SK-N-SH treated with all-trans-retinoic acid at 6 μM for 48 hours (cell line): ENCODE measurements at regions not wholly inside any gene's neighbourhood (a gene's known extent, or its start where the extent isn't known, plus 50 kb on each side); places are given as distances from the start of the nearest gene placed in this dataset.

ENCODE experiments used
- ATAC-seq: fragments of 200-7000 bp; cut with Tn5 transposase; 3 replicates; pipeline ENCODE4 v1.9.1; 2020; ENCODE audit warnings: mild to moderate bottlenecking, moderate library complexity
- ARNTL ChIP-seq: fragments of 450-650 bp; formaldehyde crosslinking; IDR thresholded peaks from 2 replicates; pipeline ENCODE4 v1.5.0; 2020; ENCODE audit warnings: low read depth, mild to moderate bottlenecking, moderate library complexity, borderline replicate concordance
- BACH2 ChIP-seq: fragments of 250-450 bp; sonication (Bioruptor Pico); IDR thresholded peaks from 2 replicates; pipeline ENCODE4 v1.9.0; 2021; ENCODE audit warnings: mild to moderate bottlenecking, borderline replicate concordance
- CSDC2 ChIP-seq: fragments of 250-450 bp; sonication (Bioruptor Pico); IDR thresholded peaks from 2 replicates; pipeline ENCODE4 v1.5.0; 2020; ENCODE audit warnings: mild to moderate bottlenecking, moderate library complexity
- ESRRG ChIP-seq: fragments of 250-450 bp; sonication (Bioruptor Pico); IDR thresholded peaks from 2 replicates; pipeline ENCODE4 v1.6.1; 2021; ENCODE audit warnings: mild to moderate bottlenecking
- GLIS3 ChIP-seq: fragments of 250-450 bp; sonication (Bioruptor Pico); IDR thresholded peaks from 2 replicates; pipeline ENCODE4 v1.5.0; 2020; ENCODE audit warnings: mild to moderate bottlenecking, moderate library complexity
- ISL1 ChIP-seq: fragments of 250-450 bp; sonication (Bioruptor Pico); IDR thresholded peaks from 2 replicates; pipeline ENCODE4 v2.1.2; 2022; ENCODE audit warnings: mild to moderate bottlenecking, moderate library complexity
- OSR1 ChIP-seq: fragments of 250-450 bp; sonication (Bioruptor Pico); IDR thresholded peaks from 2 replicates; pipeline ENCODE4 v1.8.0; 2022; ENCODE audit warnings: moderate library complexity, mild to moderate bottlenecking, inconsistent platforms
- PPARA ChIP-seq: fragments of 250-450 bp; sonication (Bioruptor Pico); IDR thresholded peaks from 2 replicates; pipeline ENCODE4 v1.5.0; 2020; ENCODE audit warnings: mild to moderate bottlenecking, borderline replicate concordance
- SNAI2 ChIP-seq: fragments of 250-450 bp; sonication (Bioruptor Pico); IDR thresholded peaks from 2 replicates; pipeline ENCODE4 v1.5.0; 2020; ENCODE audit warnings: mild to moderate bottlenecking, moderate library complexity
- TCF4 ChIP-seq: fragments of 250-450 bp; sonication (Bioruptor Pico); IDR thresholded peaks from 2 replicates; pipeline ENCODE4 v1.8.0; 2021; ENCODE audit warnings: mild to moderate bottlenecking, moderate library complexity, borderline replicate concordance
- ZC3H10 ChIP-seq: fragments of 250-450 bp; sonication (Bioruptor Pico); IDR thresholded peaks from 2 replicates; pipeline ENCODE4 v1.5.1; 2021; ENCODE audit warnings: mild to moderate bottlenecking, moderate library complexity
- ZFP3 ChIP-seq: fragments of 250-450 bp; sonication (Bioruptor Pico); IDR thresholded peaks from 2 replicates; pipeline ENCODE4 v1.5.0; 2020; ENCODE audit warnings: mild to moderate bottlenecking, moderate library complexity
- ZFP30 ChIP-seq: fragments of 450-650 bp; formaldehyde crosslinking; IDR thresholded peaks from 2 replicates; pipeline ENCODE4 v1.5.0; 2022; ENCODE audit warnings: mild to moderate bottlenecking, moderate library complexity
- ZNF565 ChIP-seq: fragments of 450-650 bp; formaldehyde crosslinking; conservative IDR thresholded peaks from 2 replicates; pipeline ENCODE4 v1.5.0; 2020; ENCODE audit warnings: low read depth, mild to moderate bottlenecking, moderate library complexity
- ZNF70 ChIP-seq: fragments of 450-650 bp; formaldehyde crosslinking; IDR thresholded peaks from 2 replicates; pipeline ENCODE4 v1.5.0; 2020; ENCODE audit warnings: mild to moderate bottlenecking, moderate library complexity
- ZNF8 ChIP-seq: fragments of 450-650 bp; formaldehyde crosslinking; IDR thresholded peaks from 2 replicates; pipeline ENCODE4 v1.5.0; 2020; ENCODE audit warnings: mild to moderate bottlenecking, moderate library complexity
- TF ChIP-seq, protein P1 (sequence below): fragments of 250-450 bp; sonication (Bioruptor Pico); IDR thresholded peaks from 2 replicates; pipeline ENCODE4 v1.8.0; 2021; ENCODE audit warnings: low read depth, mild to moderate bottlenecking, moderate library complexity, borderline replicate concordance
- TF ChIP-seq, protein P2 (sequence below): fragments of 250-450 bp; sonication (Bioruptor Pico); IDR thresholded peaks from 2 replicates; pipeline ENCODE4 v1.5.1; 2020; ENCODE audit warnings: low read depth, mild to moderate bottlenecking, moderate library complexity
- TF ChIP-seq, protein P3 (sequence below): fragments of 250-450 bp; sonication (Bioruptor Pico); IDR thresholded peaks from 2 replicates; pipeline ENCODE4 v1.5.1; 2021; ENCODE audit warnings: mild to moderate bottlenecking, moderate library complexity
- TF ChIP-seq, protein P4 (sequence below): fragments of 250-450 bp; sonication (Bioruptor Pico); IDR thresholded peaks from 2 replicates; pipeline ENCODE4 v1.8.0; 2020; ENCODE audit warnings: mild to moderate bottlenecking, moderate library complexity, borderline replicate concordance
- TF ChIP-seq, protein P5 (sequence below): fragments of 250-450 bp; sonication (Bioruptor Pico); IDR thresholded peaks from 2 replicates; pipeline ENCODE4 v1.5.0; 2020; ENCODE audit warnings: mild to moderate bottlenecking, moderate library complexity

DNA sequence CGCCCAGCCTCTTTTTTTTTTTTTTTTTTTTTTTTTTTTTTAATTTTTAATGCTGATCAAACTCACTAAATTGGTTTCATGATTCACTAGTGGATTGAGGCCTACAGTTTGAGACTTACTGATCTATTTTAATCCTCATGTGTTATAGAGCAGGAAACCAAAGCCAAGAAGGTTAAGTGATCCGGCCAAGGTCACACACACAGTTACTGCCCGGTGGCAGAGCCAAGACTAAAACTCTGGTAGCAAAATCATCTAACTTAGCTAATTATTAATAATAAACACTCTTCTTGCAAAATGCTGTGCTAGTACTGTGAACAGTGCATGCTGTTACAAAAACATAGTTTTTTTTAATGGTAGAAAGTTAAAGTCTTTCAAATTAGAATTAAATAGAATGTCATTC is 188.3 kb upstream of the NFE2L3 start:
- no peak for TF ChIP-seq OSR1 (CRISPR knock-in tag)
- ATAC-seq, result no peak

DNA sequence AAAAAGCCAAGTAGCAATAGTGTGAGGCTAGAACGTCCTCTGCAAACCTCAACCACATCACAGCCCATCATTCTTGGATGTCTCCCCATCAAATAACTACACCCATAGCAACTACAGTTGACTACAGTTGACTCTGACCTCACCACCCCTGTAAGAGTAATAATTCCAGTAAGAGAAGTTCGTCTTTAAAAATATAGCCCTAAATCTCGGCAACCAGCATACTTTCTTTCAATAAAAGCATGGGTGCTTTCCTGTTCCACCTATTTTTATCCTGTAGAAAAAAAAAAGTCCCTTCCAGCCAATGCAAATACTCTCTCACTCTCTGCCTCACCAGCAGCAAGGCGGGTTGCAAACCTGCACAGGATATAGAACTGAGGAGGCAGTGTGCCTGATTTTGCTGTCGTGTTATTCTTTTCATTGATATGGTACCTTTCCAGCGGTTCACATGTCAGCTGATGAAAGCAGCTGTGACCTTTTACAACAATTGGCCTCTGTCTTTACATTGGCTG is 187.5 kb upstream of the NFE2L3 start:
- no peak for ATAC-seq
- TF ChIP-seq, protein P1, sequence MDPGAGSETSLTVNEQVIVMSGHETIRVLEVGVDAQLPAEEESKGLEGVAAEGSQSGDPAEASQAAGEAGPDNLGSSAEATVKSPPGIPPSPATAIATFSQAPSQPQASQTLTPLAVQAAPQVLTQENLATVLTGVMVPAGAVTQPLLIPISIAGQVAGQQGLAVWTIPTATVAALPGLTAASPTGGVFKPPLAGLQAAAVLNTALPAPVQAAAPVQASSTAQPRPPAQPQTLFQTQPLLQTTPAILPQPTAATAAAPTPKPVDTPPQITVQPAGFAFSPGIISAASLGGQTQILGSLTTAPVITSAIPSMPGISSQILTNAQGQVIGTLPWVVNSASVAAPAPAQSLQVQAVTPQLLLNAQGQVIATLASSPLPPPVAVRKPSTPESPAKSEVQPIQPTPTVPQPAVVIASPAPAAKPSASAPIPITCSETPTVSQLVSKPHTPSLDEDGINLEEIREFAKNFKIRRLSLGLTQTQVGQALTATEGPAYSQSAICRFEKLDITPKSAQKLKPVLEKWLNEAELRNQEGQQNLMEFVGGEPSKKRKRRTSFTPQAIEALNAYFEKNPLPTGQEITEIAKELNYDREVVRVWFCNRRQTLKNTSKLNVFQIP, result no peak
- TF ChIP-seq ZFP30 (CRISPR knock-in tag) (no peak), ARNTL (CRISPR knock-in tag) (no peak), ZNF70 (CRISPR knock-in tag) (no peak), ZNF8 (CRISPR knock-in tag) (no peak), GLIS3 (CRISPR knock-in tag) (no peak), ZFP3 (CRISPR knock-in tag) (no peak), SNAI2 (CRISPR knock-in tag) (no peak), ESRRG (CRISPR knock-in tag) (no peak)
- TF ChIP-seq, protein P2, sequence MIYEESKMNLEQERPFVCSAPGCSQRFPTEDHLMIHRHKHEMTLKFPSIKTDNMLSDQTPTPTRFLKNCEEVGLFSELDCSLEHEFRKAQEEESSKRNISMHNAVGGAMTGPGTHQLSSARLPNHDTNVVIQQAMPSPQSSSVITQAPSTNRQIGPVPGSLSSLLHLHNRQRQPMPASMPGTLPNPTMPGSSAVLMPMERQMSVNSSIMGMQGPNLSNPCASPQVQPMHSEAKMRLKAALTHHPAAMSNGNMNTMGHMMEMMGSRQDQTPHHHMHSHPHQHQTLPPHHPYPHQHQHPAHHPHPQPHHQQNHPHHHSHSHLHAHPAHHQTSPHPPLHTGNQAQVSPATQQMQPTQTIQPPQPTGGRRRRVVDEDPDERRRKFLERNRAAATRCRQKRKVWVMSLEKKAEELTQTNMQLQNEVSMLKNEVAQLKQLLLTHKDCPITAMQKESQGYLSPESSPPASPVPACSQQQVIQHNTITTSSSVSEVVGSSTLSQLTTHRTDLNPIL (CRISPR knock-in tag), result no peak
- TF ChIP-seq, protein P3, sequence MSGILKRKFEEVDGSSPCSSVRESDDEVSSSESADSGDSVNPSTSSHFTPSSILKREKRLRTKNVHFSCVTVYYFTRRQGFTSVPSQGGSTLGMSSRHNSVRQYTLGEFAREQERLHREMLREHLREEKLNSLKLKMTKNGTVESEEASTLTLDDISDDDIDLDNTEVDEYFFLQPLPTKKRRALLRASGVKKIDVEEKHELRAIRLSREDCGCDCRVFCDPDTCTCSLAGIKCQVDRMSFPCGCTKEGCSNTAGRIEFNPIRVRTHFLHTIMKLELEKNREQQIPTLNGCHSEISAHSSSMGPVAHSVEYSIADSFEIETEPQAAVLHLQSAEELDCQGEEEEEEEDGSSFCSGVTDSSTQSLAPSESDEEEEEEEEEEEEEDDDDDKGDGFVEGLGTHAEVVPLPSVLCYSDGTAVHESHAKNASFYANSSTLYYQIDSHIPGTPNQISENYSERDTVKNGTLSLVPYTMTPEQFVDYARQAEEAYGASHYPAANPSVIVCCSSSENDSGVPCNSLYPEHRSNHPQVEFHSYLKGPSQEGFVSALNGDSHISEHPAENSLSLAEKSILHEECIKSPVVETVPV (CRISPR knock-in tag), result no peak
- TF ChIP-seq, protein P4, sequence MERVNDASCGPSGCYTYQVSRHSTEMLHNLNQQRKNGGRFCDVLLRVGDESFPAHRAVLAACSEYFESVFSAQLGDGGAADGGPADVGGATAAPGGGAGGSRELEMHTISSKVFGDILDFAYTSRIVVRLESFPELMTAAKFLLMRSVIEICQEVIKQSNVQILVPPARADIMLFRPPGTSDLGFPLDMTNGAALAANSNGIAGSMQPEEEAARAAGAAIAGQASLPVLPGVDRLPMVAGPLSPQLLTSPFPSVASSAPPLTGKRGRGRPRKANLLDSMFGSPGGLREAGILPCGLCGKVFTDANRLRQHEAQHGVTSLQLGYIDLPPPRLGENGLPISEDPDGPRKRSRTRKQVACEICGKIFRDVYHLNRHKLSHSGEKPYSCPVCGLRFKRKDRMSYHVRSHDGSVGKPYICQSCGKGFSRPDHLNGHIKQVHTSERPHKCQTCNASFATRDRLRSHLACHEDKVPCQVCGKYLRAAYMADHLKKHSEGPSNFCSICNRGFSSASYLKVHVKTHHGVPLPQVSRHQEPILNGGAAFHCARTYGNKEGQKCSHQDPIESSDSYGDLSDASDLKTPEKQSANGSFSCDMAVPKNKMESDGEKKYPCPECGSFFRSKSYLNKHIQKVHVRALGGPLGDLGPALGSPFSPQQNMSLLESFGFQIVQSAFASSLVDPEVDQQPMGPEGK (CRISPR knock-in tag), result no peak
- TF ChIP-seq, all 23 proteins: peak for 0

DNA sequence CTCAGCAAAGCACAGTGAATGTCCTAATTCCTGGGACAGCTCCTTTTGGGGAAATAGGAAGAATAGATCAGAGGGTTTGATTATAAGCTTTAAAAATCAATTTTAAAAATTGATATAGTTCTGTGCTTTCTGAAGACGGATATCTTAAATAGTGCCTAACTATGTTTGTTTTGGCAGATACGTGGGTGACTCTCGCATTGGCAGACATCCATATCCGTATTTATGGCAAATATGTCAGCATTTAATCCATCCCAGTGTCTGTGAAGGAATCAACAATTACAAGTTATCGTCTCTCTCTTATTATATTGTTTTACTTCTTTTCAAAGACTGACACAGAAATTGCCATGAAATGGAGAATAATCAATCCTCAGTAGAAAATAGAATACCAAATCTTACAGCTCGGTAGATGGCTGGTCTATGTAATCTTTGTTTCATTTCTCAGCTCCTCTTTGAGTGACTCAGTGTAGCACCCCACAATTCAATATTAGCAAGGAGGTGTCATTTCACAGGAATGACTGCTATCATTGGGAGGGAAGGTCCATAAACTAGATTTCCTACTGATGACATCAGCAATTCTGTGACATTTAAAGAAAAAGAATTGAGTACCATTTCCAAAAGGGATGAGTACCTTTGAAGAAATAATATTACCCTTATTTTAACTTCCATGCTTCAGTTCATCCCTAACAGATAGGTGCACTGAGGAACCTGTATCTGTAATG is 186.4 kb upstream of the NFE2L3 start:
- no peak for ATAC-seq
- TF ChIP-seq ISL1 (CRISPR knock-in tag) (no peak), ZNF565 (CRISPR knock-in tag) (no peak), OSR1 (CRISPR knock-in tag) (no peak), ZC3H10 (CRISPR knock-in tag) (no peak), CSDC2 (CRISPR knock-in tag) (no peak), TCF4 (CRISPR knock-in tag) (no peak), PPARA (CRISPR knock-in tag) (no peak), BACH2 (no peak), ZNF70 (CRISPR knock-in tag) (no peak), ESRRG (CRISPR knock-in tag) (no peak), ZFP30 (CRISPR knock-in tag) (no peak), ZNF8 (CRISPR knock-in tag) (no peak), ZFP3 (CRISPR knock-in tag) (no peak)
- TF ChIP-seq, protein P2 (CRISPR knock-in tag), result no peak
- TF ChIP-seq, protein P1, result no peak
- TF ChIP-seq, protein P4 (CRISPR knock-in tag), result no peak
- TF ChIP-seq, protein P5, sequence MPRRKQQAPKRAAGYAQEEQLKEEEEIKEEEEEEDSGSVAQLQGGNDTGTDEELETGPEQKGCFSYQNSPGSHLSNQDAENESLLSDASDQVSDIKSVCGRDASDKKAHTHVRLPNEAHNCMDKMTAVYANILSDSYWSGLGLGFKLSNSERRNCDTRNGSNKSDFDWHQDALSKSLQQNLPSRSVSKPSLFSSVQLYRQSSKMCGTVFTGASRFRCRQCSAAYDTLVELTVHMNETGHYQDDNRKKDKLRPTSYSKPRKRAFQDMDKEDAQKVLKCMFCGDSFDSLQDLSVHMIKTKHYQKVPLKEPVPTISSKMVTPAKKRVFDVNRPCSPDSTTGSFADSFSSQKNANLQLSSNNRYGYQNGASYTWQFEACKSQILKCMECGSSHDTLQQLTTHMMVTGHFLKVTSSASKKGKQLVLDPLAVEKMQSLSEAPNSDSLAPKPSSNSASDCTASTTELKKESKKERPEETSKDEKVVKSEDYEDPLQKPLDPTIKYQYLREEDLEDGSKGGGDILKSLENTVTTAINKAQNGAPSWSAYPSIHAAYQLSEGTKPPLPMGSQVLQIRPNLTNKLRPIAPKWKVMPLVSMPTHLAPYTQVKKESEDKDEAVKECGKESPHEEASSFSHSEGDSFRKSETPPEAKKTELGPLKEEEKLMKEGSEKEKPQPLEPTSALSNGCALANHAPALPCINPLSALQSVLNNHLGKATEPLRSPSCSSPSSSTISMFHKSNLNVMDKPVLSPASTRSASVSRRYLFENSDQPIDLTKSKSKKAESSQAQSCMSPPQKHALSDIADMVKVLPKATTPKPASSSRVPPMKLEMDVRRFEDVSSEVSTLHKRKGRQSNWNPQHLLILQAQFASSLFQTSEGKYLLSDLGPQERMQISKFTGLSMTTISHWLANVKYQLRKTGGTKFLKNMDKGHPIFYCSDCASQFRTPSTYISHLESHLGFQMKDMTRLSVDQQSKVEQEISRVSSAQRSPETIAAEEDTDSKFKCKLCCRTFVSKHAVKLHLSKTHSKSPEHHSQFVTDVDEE (CRISPR knock-in tag), result no peak
